Fibroblast of skin of left quadriceps (primary cell): ENCODE measurements at regions not wholly inside any gene's neighbourhood (a gene's known extent, or its start where the extent isn't known, plus 50 kb on each side); places are given as distances from the start of the nearest gene placed in this dataset.

ENCODE experiments used
- DNase-seq, 2 experiments: peaks; one replicate each; pipeline ENCODE4 v3.0.0-alpha.2; 2013; ENCODE audit warnings: low read depth in 2 of 2

DNA sequence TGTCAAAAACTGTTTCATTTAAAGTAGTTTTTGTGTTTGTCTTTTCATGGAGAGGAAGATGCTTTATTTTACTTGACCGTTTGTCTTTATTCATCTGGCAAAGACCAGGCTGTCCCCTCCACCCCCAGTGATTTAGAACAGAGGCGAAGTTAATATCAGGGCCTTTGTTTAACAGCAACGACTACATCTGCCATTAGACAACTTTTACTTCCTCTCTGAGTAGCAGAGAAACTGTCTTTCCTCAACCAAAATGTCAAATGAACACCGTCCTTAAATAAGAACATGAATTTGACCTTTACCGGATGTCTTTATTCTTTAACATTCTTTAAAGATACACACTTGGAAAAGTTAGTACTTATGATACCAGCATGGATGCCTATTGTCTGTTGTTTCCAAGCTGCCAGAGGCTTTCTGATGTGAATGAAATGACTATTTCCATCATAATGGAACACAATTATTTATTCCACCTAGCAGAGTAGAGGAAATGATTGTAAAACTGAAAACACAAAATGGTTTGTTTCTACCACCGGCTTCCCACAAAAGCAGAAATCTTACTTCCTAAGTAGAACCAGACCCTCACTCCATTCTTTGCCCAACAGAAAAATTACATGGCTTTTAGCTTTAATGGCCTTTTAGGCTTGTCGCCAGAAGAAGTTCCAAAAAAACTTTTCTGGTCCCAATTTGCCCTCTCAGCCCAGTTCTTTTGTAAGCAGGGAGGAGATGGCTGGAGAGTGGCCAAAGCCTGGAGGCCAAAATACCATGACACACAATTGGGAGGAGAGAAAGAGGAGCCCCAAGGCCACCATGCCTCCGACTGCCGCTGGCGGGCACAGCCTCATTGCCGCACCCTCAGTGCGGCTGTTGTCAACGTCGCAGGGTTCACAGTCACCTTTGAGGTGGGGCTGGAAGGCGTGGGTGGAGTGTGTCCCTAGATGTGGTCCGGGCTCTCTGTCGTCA lies 168.5 kb downstream of the TEX36 start:
- no peak for DNase-seq

DNA sequence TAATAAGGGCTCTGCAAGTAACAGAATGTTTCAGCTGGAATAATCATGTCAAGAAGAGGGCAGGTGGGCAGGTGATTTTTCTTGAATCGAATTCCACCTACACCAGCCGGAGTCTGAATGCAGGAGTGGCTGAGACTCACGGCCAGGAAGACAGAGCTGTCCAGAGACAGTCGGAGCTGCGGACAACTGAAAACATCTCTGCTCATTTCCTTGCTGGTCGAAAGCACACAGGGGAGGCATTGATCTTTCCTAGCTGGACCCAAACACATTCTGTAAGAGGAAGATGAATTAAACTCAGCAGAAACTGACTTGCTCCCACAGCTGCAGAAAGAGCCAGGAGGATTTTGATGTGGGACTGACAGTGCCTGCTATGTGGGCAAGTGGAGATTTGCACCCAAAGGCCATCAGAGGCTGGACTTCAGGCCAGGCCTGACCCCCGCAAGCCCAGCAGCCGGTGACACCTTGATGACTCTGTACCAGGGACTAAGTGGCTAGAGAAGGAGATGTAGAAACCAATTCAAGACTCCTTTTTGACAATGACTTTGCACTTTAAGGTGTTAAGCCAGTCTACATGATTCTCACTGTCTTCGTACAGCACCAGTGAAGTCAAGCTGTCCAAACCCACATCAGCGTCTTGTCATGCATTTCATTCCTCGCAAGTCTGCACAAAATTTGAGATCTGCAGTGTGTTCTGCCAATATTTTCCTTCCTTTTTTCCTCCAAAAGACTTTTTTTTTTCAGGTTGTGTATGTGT lies 169.4 kb downstream of the TEX36 start:
- no peak for DNase-seq

DNA sequence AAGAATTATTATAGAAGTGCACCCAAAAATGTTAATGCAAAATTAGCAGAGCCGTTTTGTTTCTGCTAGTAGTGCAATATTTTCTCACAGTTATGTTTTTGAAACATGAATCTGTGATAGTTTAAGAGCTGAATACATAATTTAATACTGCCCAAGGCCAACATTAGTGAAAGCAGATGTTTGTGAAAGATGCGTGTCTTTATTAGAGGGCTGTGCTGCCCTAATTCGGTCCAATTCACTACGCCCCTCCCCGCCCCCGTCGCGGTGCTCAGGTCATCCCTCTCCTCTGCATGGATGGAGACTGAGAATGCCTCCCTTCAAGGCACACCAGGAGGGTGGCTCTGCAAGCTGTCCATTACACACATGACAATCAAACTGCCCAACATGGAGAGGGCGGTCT lies 172.0 kb downstream of the TEX36 start:
- no peak for DNase-seq

DNA sequence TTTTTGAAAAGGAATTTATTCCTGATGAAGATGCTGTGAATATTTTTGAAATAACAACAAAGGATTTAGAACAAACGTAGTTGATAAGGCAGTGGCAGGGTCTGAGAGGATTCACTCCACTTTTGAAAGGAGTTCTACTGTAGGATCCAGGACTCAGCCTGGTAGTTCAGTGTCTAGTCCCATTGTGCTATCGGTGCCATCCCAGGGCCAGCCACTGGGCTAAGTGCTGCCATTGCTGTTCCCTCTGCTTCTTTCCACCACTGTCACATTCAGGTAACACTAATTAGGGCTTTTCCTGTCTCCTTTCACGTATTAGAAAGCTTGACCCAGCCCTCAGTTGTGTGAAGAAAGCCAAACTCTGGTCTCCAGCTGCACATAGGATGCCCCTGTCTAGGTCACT lies 177.3 kb downstream of the TEX36 start:
- DNase-seq = no peak

DNA sequence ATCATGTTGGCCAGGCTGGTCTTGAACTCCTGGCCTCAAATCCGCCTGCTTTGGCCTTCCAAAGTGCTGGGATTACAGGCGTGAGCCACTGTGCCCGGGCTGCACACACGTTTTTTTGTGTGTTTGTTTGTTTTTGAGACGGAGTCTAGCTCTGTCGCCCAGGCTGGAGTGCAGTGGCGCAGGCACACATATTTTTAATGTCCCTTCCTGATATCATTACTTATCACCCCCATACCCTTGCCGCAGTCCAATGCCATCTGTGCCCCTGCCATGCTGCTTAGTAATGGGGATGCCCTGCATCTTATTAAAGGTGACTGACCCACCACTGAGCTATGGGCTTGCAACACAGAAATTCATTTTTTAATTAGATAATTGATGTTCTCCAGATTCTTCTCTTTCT lies 180.7 kb downstream of the TEX36 start:
- DNase-seq = no peak

DNA sequence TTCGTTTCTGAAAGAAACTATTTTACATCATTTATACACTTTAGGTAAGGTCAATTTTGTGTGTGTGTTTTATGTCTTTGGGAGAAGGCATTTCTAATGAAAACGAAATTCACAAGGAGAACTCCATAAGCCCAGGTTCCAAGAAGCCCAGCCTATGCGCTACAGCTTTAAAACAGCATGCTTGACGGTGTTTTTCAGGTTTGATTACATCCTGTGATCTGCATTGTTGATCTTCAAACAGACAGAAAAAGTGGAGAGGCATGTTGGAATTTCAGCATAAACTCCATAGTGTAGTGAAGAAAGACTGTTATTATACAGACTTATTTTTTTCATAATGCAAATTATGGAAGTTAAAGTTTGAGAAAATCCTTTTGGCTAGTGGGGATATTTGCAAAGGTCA lies 187.6 kb downstream of the TEX36 start:
- DNase-seq = no peak

DNA sequence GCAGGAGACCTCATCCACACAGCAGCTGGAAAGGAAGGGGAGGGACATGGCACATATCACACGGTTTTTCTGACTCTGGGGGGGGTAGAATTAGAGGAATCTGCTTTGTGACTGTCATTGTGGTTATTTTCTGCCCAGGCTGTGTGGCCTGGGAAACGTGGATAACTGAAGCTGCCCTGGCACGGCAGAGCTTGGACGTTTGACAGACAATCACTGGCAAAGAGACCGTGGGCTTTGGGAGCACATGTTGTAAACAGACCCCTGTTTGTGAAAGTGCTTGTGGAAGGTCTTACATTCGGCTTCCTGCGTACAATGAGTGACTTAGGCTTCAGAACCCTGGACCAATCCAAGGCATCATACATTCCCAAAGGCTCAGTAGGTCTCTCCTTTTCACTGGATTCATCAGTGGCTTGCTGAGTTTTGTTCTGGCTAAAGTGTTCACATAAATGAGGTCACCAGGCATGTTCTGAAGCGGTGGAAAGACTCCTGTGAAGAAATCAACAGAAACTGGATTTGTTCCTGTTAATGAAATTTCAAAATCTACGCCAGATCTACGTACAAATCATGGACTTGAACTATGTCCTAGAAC lies 188.2 kb downstream of the TEX36 start:
- DNase-seq = no peak

DNA sequence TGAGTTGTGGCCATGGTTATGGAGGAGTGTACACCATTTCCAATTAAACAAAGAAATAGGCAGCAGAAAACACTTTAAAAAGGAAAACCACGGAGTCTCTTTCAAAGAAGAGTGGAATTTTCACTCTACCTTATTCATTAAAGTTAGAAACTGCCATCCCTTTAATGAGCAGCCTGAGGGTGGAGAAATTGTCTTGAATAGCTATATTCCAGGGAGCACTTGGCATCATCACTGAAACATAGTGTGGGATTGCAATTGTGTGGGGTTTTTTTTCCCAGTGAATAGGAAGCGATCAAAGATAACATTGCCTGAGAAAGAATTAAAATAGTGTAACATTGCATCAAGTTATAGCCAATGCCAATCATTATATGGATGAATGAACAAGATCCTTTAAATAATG lies 191.6 kb downstream of the TEX36 start:
- no peak for DNase-seq

DNA sequence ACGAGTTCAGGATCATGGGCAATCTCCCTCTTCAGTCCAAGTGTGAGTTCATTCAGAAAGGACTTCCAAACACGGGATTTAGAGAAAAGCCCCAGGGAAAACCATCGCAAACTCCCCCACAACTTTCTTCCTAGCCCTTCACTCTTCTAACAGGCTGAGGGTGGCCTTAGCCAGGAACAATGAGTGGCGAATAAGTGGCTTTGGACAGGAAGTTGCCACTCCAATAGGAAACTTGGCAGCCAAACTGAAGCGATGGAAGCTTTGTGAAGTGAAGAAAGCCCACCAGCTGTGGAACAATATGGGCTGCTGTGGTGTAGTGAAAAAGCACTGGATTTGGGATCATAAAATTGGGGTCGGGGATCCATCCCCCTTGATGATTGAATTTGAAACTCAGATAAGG lies 193.2 kb downstream of the TEX36 start:
- no peak for DNase-seq

DNA sequence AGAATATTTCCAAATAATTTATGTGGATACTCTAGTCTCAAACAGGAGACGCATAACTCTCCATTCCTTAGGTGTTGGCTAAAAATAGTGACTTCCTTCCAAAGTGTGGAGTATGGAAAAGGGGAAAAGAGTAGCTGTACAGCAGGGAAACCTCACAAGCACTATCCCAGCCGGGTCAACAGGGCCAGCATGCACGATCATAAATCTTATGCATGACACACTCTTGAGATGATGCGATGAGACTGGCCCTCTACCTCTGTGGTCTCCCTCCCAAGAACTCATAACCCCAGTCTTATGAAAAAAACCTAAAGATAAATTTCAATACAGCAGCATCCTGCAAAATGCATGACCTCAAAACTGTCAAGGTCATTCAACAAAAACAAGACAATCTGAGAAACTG lies 197.3 kb downstream of the TEX36 start:
- no peak for DNase-seq

DNA sequence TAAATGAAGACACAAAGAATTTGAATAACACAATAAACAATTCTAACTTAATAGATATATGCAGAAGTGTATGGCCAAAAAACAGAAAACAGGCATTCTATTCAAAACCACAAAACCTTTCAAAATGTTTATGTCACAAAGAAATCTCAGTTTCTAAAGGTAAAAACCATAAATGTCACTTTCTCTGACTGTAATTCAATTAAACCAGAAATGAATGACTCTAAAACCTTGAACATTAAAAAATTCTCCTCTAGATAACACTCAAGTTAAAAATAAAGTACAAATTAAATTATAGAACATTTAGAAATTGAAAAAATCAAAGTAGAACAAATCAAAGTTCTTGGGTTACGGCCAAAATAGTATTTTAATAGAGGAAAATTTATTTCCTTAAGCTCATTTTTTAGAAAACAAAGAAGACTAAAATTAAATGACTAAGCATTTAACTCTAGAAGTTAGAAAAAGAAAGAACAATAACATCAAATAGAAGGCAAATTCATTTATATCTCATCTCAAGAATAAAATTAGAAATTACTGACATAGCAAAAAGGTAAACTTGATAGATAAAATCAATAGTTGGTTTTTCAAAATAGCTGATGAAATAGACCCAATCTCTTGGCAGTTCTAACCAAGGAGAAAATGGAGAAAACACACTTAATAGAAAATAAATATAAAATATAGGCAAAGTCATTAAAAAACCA lies 198.8 kb downstream of the TEX36 start:
- no peak for DNase-seq

DNA sequence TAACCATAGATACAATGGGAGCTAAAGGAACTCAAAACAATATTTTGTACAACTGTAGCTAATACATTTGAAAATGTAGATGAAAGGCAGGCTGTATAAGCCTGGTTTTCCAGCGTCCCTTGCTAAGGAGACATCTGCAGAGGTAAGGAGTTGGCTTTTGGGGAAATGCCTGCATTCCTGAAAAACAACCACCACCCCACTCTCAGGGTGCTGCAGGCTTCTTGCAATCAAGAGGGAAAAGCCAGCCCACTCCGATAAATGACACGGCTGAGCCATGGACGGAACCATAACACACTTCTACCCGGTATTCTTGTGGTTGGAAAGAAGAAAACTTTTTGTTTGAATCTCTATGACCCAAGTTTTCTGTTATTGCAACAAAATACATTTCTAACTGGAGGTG lies 200.3 kb downstream of the TEX36 start:
- no peak for DNase-seq

DNA sequence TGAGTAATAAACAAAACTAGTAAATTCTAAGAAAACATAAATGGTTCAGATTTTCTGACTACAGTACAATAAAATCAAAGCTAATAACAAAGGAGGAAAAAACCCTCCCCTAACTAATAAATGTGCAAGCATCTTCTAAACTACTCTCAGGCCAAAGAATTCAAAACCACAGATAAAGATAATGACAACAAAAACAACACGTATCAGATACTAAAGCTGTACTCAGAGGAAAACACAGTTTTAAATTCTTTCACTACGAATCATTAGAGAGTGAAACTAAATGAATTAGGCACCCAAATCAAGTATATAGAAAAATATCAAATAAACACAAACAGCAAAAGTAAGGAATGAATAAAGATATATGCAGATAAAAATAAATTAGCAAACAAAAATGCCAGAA lies 200.9 kb downstream of the TEX36 start:
- no peak for DNase-seq

DNA sequence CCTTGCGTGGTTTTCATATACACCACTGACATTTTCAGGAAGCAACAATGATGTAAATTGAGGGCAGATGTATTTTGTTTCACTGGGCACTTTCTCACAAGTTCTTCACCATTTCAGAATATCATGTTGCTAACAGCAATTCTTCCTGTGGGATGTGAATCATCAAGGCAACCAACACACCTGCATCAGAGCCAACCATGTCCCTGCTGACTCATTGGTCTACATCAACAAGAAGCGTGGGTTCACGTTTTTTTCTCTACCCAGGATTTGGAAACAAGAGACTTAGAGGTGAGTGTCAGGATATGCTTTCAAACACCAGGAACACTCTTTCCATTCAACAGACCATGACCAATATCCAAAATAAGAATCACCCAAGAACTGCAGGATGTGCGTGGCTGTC lies 203.9 kb downstream of the TEX36 start:
- no peak for DNase-seq

DNA sequence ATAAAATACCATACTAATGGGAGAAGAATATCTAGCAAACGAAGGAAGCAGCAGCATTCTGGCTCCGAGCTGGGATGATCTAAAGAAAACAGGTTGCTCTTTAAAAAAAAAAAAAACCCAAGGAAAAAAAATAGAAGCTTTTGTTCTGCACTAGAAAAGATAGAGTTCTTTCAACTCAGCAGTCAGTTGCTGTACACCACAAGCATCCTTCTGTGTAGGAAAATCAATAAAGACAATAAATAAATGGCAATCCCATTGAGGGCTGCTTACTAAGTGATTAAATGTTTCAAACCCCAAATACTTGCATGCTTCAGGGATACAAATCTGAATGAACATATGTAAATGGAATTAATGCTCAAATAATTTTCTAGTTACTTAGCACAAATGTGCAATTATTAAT lies 207.1 kb downstream of the TEX36 start:
- no peak for DNase-seq

DNA sequence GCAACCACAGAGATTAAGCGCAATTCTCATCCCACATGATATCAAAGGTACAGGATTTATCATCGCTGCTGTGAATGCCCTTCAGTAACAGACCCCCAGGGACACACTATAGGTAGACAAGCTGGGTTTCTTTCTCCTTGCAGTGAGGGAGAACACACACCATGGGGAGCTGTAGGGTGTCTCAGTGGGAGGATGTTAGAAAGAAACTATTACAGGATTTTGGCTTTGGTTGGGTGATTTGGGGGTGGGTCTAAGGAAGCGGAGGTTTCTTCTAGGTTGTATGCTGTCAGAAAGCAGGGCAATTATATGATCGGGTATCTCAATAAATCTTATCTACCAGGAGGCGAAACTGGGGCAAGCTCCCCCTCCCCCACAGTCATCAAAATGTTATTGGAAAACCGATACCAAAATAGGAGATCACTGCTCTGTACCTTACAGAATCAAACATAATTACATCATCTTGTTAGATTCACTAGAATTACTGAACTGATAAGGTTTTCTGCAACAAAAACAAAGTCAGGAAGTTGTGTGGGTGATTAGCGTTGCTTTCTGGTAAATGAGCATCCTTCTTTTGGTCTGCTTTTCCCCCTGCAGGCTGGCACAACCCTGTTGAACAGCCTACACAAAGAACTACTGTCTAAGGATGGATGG lies 209.7 kb downstream of the TEX36 start:
- no peak for DNase-seq

DNA sequence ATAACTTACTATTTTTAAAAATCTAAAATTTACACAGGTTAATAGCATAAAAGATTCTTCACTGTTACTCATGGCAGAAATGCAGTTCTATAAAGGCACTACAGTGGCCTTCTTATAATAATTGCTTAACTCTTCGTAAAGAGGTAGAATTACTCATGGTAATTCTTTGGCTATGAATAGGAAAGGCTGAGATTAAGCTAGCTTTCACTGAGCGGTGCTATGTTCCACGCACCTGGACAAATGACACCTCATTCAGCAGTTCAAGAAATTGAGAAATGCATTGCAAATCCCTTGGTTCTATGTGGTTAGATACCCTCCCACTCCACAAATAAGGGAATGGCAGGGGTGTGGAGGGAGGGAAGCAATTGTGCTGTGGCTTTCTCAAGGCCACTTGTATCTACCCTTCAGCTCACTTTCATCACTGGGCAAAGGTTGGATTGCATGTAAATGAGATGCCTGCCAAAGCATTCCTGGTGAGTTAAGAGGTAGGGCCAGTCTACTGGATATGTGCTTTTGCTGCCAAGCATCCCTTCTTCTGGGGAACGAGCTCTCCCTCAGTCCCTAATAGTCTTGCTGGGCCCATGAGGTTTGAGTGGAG lies 210.9 kb downstream of the TEX36 start:
- DNase-seq = no peak

DNA sequence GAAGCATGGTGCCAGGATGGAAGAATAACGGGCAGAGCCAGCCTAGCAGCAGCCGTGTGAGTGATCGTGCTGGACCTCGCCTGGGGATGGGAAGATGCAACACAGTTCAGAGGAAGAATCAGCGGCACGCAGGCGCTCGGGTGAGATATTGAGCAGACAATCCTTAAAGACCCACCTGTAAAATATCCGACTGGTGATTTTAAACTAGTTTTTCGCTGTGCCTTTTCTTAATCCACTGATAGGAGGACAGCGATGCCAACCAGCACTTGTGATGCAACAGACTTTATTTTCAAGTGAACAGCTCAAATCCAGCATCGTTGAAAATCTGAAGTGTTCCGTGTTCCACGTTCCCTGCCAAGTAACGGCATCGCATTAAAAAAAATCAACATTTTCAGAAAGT lies 214.7 kb downstream of the TEX36 start:
- no peak for DNase-seq

DNA sequence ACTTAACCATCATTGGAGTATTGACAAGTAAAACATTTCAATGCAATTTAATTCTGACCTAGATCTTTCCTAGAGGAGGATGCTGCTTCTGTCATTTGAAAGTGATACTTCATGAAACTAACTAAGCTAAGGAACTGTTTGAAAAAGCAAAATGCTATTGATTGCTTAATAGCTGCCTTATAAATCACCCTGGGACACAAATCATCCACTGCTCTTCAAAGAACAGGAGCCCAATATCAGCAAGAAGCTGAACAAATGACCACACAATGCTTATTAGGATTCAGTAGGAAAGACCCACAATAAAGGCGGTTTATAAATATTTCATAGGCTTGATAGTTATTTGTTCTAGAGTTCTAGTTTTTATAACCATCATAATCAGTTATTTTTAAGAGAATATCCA lies 216.3 kb downstream of the TEX36 start:
- no peak for DNase-seq

DNA sequence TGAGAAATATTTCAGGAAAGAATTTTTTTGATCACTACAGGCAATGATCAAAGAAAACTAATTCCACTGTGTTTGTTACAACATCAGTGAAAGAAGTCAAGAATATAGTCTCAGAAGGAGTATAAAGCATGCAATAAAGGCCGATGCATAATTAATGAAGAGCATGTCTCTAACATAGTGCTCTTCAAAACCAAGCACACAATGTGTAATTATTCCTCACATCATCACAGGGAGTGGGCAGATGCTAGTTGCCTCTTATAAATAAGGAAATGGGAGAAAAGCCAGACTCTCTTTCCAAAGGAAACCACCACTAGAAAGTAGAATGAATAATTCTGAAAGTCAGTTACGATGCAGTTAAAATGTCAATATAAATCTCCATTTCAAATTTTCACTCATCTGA lies 220.1 kb downstream of the TEX36 start:
- no peak for DNase-seq

DNA sequence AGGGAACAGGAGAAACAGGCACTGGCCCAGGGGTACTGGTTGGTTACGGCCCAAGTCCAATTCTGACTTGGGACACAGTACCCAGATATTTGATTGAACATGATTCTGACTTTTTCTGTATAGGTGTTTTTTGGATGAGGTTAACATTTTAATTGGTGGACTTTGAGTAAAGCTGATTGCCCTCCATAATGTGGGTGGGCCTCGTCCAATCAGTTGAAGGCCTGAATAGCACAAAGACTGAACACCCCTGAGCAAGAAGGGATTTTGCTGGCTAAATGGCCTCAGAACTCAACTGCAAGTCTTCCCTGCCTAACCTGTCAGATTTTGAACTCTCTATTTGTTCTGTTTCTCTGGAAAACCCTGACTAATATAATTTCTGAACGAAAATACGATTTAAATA lies 222.6 kb downstream of the TEX36 start:
- no peak for DNase-seq
